NCI-H1048 (cell line): ENCODE measurements at regions not wholly inside any gene's neighbourhood (a gene's known extent, or its start where the extent isn't known, plus 50 kb on each side); places are given as distances from the start of the nearest gene placed in this dataset.
"Not testable (repeated sequence)": the region's sequence is repeated elsewhere in the genome, so short reads cannot be mapped to it uniquely, and the experiment has no call there.

Source experiments
- DNase-seq: peaks from one replicate; lab custom pipeline; 2025; lab: John Stamatoyannopoulos, UW

GRCh38 chr12:46519407-46519806, 146.8 kb upstream of the SLC38A2 start:
- DNase-seq: no peak

GRCh38 chr12:46518729-46519128, 146.2 kb upstream of the SLC38A2 start:
- DNase-seq: no peak

DNA sequence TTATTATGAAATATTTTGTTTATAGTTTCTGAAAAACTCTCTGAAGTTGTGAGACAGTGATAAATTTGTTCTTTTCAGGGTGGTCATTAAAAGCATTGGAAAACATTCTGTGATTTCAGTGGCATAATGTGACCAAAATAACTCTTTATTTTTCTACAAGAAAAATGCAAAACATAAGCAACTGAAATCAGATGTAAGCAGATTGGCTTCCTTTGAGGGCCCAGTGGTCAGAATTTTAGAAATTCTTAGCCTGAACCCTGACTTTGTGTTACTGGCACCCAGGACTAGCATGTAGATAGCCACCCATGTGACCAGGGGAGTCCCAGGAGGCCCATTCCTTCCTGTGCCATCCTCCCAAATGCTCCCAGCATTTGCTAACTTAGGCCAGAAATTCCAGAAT, 145.6 kb upstream of the SLC38A2 start:
- no peak for DNase-seq

GRCh38 chr12:46517579-46517962, 145.0 kb upstream of the SLC38A2 start:
- DNase-seq: no peak

GRCh38 chr12:46516933-46517578, 144.5 kb upstream of the SLC38A2 start:
- DNase-seq: no peak

GRCh38 chr12:46516238-46516932, 143.8 kb upstream of the SLC38A2 start:
- no peak for DNase-seq

- no peak for DNase-seq
Measured at GRCh38 chr12:46515829-46516228, 143.3 kb upstream of the SLC38A2 start.

DNA sequence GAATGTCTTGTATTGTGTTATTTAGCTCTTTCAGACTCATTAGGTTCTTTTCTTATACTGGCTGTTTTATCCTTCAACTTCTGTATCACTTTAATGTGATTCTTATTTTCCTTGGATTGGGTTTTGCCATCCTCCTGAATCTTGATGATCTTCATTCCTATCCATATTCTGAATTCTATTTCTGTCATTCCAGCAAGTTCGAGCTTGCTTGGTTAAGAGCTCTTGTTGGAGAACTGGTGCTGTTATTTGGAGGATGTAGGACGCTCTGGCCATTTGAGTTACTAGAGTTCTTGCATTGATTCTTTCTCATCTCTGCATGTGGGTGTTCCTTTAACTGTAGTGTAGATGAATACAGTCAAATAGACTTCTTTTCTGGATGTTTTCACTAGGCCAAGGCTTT, 142.3 kb upstream of the SLC38A2 start:
- DNase-seq: no peak

DNA sequence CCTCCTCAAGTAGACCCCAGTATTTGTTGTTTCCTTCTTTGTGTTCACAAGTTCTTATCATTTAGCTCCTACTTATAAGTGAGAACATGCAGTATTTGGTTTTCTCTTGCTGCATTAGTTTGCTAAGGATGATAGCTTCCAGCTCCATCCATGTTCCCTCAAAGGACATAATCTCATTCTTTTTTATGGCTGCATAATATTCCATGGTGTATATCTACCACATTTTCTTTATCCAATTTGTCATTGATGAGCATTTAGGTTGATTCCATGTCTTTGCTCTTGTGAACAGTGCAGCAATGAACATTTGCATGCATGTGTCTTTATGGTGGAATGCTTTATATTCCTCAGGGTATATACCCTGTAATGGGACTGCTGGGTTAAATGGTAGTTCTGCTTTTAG, 137.7 kb upstream of the SLC38A2 start:
- not testable (repeated sequence) for DNase-seq

DNA sequence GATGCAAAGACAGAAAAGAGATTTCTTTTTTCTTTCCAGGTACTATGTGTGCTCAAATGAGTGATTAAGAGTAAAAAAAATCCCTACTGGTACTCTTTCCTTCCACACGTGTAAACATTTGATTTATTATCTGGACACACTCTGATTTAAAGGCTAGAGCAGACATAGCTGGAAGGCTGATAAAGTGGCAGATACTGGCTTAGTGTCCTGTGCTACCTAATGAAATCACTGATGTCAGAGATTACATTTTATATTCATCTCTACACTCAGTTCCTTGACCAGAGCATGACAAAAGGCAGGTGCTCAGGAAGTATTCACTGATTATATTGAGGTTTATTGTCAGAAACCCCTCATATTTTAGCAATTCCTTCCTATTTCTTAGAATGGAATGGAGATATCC, 136.6 kb upstream of the SLC38A2 start:
- DNase-seq: no peak

GRCh38 chr12:46508651-46509050, 136.1 kb upstream of the SLC38A2 start:
- no peak for DNase-seq

DNA sequence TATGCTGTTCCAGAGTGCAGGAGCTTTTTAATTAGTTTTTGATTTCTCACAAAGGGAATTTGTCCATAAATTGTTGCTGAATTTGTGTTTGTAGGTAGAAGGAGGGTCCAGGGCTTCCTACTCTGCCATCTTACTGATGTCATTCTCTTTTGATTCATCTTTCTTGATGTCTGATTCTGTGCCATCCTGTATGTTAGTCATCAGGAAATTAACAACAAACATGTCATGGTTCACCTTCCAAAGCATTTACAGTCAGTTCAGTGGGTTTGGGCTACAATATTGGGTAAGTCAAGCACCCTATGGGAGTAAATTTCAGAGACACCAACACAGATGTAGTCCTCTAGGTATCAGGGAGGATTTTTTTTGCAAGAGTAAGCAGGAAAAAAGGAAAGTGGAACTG, 135.2 kb upstream of the SLC38A2 start:
- no peak for DNase-seq

- no peak for DNase-seq
Measured at GRCh38 chr12:46506961-46507360, 134.4 kb upstream of the SLC38A2 start.

DNA sequence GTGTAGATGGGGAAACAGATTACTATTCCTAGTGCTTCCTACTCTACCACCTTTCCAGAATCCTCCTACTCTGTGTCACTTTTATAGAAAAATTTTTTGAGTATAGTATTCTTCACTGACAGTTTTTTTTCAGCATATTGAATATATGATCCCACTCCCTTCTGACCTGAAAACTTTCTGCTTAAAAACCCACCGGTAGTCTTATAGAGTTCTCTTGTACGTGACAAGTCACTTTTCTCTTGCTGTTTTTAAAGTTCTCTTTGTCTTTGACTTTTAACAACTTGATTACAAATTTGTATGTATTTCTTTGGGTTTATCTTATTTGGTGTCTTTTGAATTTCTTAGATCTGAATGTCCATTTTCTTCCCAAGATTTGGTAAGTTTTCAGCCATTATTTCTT, 133.6 kb upstream of the SLC38A2 start:
- DNase-seq: no peak

- no peak for DNase-seq
Measured at GRCh38 chr12:46504494-46504893, 131.9 kb upstream of the SLC38A2 start.

GRCh38 chr12:46503637-46504175, 131.1 kb upstream of the SLC38A2 start:
- no peak for DNase-seq

DNA sequence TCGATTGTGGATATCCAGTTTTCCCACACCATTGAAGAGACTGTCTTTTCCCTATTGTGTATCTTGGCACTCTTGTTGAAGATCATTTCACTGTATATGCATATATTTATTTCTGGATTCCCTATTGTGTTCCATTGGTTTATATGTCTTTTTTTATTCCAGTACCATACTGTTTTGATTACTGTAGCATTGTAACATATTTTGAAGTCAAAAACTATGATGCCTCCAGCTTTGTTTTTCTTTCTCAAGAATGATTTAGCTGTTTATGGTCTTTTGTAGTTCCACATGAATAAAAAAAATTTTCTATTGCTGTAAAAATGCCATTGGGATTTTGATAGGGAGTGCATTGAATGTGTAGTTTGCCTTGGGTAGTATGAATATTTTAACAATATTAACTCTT, 128.1 kb upstream of the SLC38A2 start:
- DNase-seq: no peak

- no peak for DNase-seq
Measured at GRCh38 chr12:46499901-46500300, 127.3 kb upstream of the SLC38A2 start.

GRCh38 chr12:46499226-46499625, 126.7 kb upstream of the SLC38A2 start:
- no peak for DNase-seq

- DNase-seq: no peak
Measured at GRCh38 chr12:46497739-46498138, 125.2 kb upstream of the SLC38A2 start.

- no peak for DNase-seq
Measured at GRCh38 chr12:46494424-46494823, 121.9 kb upstream of the SLC38A2 start.

- DNase-seq: no peak
Measured at GRCh38 chr12:46493834-46494181, 121.2 kb upstream of the SLC38A2 start.

DNA sequence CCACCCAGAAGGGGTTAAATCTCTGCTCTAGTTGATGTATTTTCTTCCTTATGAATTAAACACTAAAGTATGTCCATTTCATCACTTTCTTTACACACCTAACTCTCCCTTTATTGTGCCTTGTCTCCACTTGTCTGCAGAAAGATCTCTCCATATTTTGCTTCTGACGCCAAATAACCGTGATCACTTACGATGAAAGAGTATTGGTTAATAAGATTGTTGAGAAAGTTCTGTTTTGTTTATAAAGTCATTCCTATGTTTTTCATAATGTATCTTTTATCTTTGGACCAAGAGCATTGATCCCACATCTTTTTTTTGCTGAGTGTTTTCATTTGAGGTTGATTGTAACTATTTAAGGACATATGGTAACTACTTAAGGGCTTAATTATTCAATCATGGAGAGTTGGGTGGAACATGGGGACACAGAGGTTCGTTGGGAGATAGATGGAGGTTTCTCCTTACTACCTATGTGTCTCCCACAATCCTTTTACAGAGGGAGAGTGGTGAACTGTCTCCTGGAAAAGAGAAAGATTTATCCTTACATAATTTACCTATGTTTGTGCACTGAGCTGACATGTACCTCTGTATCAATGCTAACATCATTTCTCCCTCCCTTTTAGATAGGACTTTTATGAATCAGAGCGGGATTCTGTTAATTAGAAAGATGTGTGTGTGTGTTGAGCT, 120.7 kb upstream of the SLC38A2 start:
- no peak for DNase-seq
